ENCODE measurements at regions not wholly inside any gene's neighbourhood (a gene's known extent, or its start where the extent isn't known, plus 50 kb on each side); places are given as distances from the start of the nearest gene placed in this dataset.

- Histone ChIP-seq H3K36me3 (no peaks in the 10 kb centered on the region), H3K4me1 (no peaks in the 10 kb centered on the region), H3K4me3 (replicated peaks in 1 of 3) (no peak overlapping the region), H3K27me3 (no peaks in the 10 kb centered on the region), H3K27ac (no peak overlapping the region), H3K9me3 (no peaks in the 10 kb centered on the region)
- TF ChIP-seq POLR2A (IDR thresholded peaks at IDR 0.05) (no peak), CTCF (IDR thresholded peaks at IDR 0.05) (no peak)
- no peak for DNase-seq
- intact Hi-C loops (cut with DNase I), result no loop called here
- WGBS, 2 donors, result 64 to 67% methylated on average over 3 of the region's 3 CpGs
Observed at GRCh38 chr11:37002831-37003230, 404.8 kb upstream of the RAG2 start.

- intact Hi-C loops (cut with DNase I), result no loop called here
- Histone ChIP-seq H3K27ac (no peak overlapping the region), H3K36me3 (no peaks in the 10 kb centered on the region), H3K4me3 (replicated peaks in 1 of 3) (no peak overlapping the region), H3K9me3 (no peaks in the 10 kb centered on the region), H3K4me1 (no peaks in the 10 kb centered on the region), H3K27me3 (no peaks in the 10 kb centered on the region)
- DNase-seq, result no peak
- WGBS, 2 donors, result 84% methylated on average over 6 of the region's 6 CpGs
- TF ChIP-seq POLR2A (IDR thresholded peaks at IDR 0.05), result no peak
- no peak for TF ChIP-seq CTCF (IDR thresholded peaks at IDR 0.05)
Observed at GRCh38 chr11:36997656-36998055, 399.6 kb upstream of the RAG2 start.

GRCh38 chr11:36996795-36997194 lies 398.8 kb upstream of the RAG2 start:
- H3K4me1 ChIP-seq, result no peaks in the 10 kb centered on the region
- no peaks in the 10 kb centered on the region for H3K27me3 ChIP-seq
- H3K4me3 ChIP-seq (replicated peaks in 1 of 3), result no peak overlapping the region
- no peak for TF ChIP-seq CTCF (IDR thresholded peaks at IDR 0.05)
- TF ChIP-seq POLR2A (IDR thresholded peaks at IDR 0.05), result no peak
- H3K27ac ChIP-seq, result no peak overlapping the region
- no peaks in the 10 kb centered on the region for H3K36me3 ChIP-seq
- WGBS, 2 donors, result 94 to 97% methylated on average over 3 of the region's 3 CpGs
- DNase-seq, result no peak
- H3K9me3 ChIP-seq, result no peaks in the 10 kb centered on the region
- intact Hi-C loops (cut with DNase I), result no loop called here

- no peaks in the 10 kb centered on the region for H3K9me3 ChIP-seq
- no peaks in the 10 kb centered on the region for H3K36me3 ChIP-seq
- intact Hi-C loops (cut with DNase I), result no loop called here
- WGBS, 2 donors, result 74 to 79% methylated on average over 6 of the region's 6 CpGs
- TF ChIP-seq CTCF (IDR thresholded peaks at IDR 0.05), result no peak
- no peak for TF ChIP-seq POLR2A (IDR thresholded peaks at IDR 0.05)
- no peaks in the 10 kb centered on the region for H3K27me3 ChIP-seq
- no peak for DNase-seq
- no peak overlapping the region for H3K4me3 ChIP-seq (replicated peaks in 1 of 3)
- H3K27ac ChIP-seq, result no peak overlapping the region
- H3K4me1 ChIP-seq, result no peaks in the 10 kb centered on the region
Observed at GRCh38 chr11:36994208-36994607, 396.2 kb upstream of the RAG2 start.

- H3K27ac ChIP-seq, result no peak overlapping the region
- H3K27me3 ChIP-seq, result no peaks in the 10 kb centered on the region
- no peak for DNase-seq
- H3K4me1 ChIP-seq, result no peaks in the 10 kb centered on the region
- WGBS, 2 donors, result 91 to 93% methylated on average over 1 of the region's 1 CpG
- H3K9me3 ChIP-seq, result no peaks in the 10 kb centered on the region
- intact Hi-C loops (cut with DNase I), result no loop called here
- no peak overlapping the region for H3K4me3 ChIP-seq (replicated peaks in 1 of 3)
- H3K36me3 ChIP-seq, result no peaks in the 10 kb centered on the region
- TF ChIP-seq POLR2A (IDR thresholded peaks at IDR 0.05) (no peak), CTCF (IDR thresholded peaks at IDR 0.05) (no peak)
Observed at GRCh38 chr11:36988556-36988955, 390.5 kb upstream of the RAG2 start.
